K562 (cell line): ENCODE measurements at regions not wholly inside any gene's neighbourhood (a gene's known extent, or its start where the extent isn't known, plus 50 kb on each side); places are given as distances from the start of the nearest gene placed in this dataset.

Experiments used
- ATAC-seq: fragments of 200-7000 bp; cut with Tn5 transposase; 3 replicates; pipeline ENCODE4 v1.9.1; 2020; ENCODE audit warnings: moderate library complexity
- BruUV-seq: library from RNA; stranded (reverse); fragments of 400-500 nt; replicated peaks from 2 replicates; lab custom pipeline; 2021; lab: Mats Ljungman, UMichigan
- CTCF ChIA-PET: fragments of 300-600 bp; formaldehyde crosslinking; extraction: SDS; loops from one replicate; lab custom pipeline; 2021; ENCODE audit warnings: low intra/inter-chr PET ratio; lab: Yijun Ruan, JAX
- POLR2A ChIA-PET: fragments of 300-600, 350-650 bp; sonication (Branson Sonifier 250); formaldehyde crosslinking; extraction: SDS; loops from one replicate; lab custom pipeline; 2021; ENCODE audit warnings: antibody characterized with exemption, inconsistent platforms; lab: Yijun Ruan, JAX
- DNase-seq, 4 experiments: peaks; one replicate each; pipeline versions ENCODE4 v3.0.0 to v3.0.0-alpha.2; 2011 to 2018; ENCODE audit warnings: low spot score in 3 of 4, mixed read lengths in 3 of 4; ENCODE audit errors: extremely low read depth in 1 of 4
- FAIRE-seq: peaks from 2 replicates; lab custom pipeline; 2011; peaks lifted over from hg19 to GRCh38; lab: Jason Lieb, UNC
- H2AFZ ChIP-seq: 2 replicates; pipeline ENCODE4 v1.6.0; 2011; ENCODE audit warnings: low read depth, low read length, control low read depth, inconsistent platforms
- H3K27ac ChIP-seq: fragments of 200-600 bp; 3 replicates; pipeline ENCODE4 v1.8.0; 2011; ENCODE audit warnings: low read depth, mild to moderate bottlenecking, control low read depth, inconsistent platforms, low read length, moderate library complexity, mixed read lengths; ENCODE audit errors: extremely low read depth
- H3K27me3 ChIP-seq, 2 experiments: fragments of 300-600 bp in 1 of 2; 2 replicates in 1 of 2; 3 replicates in 1 of 2; pipeline versions ENCODE4 v1.6.0 to v1.8.0; 2011; ENCODE audit warnings: inconsistent platforms in 2 of 2, low read length in 2 of 2, mild to moderate bottlenecking in 1 of 2, mixed read lengths in 1 of 2, moderate library complexity in 1 of 2; ENCODE audit not compliant: control insufficient read depth in 2 of 2, insufficient read depth in 2 of 2
- H3K36me3 ChIP-seq: fragments of 300-600 bp; 3 replicates; pipeline ENCODE4 v1.8.0; 2011; ENCODE audit warnings: mild to moderate bottlenecking, low read length, inconsistent platforms; ENCODE audit not compliant: control insufficient read depth, insufficient read depth
- H3K4me1 ChIP-seq, 2 experiments: fragments of 200-600 bp in 1 of 2; replicated peaks in 1 of 2; 2 replicates in 1 of 2; 3 replicates in 1 of 2; pipeline versions ENCODE4 v1.5.1 to v1.8.0; 2011; ENCODE audit warnings: inconsistent platforms in 2 of 2, low read length in 2 of 2, mild to moderate bottlenecking in 1 of 2, mixed read lengths in 1 of 2, moderate library complexity in 1 of 2; ENCODE audit not compliant: control insufficient read depth in 2 of 2, insufficient read depth in 2 of 2
- H3K4me2 ChIP-seq: 2 replicates; pipeline ENCODE4 v1.6.1; 2011; ENCODE audit warnings: low read length, control low read depth, inconsistent platforms, mixed read lengths; ENCODE audit not compliant: insufficient read depth
- H3K4me3 ChIP-seq: fragments of 200-600 bp; sonication (generic), shearing (Covaris generic); 2 replicates; pipeline ENCODE4 v1.5.1; 2016; ENCODE audit warnings: control low read depth, inconsistent platforms
- H3K79me2 ChIP-seq: fragments of 200-600 bp; 3 replicates; pipeline ENCODE4 v1.8.0; 2011; ENCODE audit warnings: low read length, inconsistent platforms; ENCODE audit not compliant: control insufficient read depth, insufficient read depth
- H3K9ac ChIP-seq, 2 experiments: 2 replicates each; pipeline versions ENCODE4 v1.6.0 to v1.6.1; 2011; ENCODE audit warnings: low read depth in 2 of 2, low read length in 2 of 2, control low read depth in 1 of 2, inconsistent platforms in 1 of 2, mild to moderate bottlenecking in 1 of 2, mixed read lengths in 1 of 2; ENCODE audit not compliant: insufficient read depth in 1 of 2
- H3K9me1 ChIP-seq: one replicate; pipeline ENCODE4 v1.6.0; 2011; ENCODE audit warnings: inconsistent platforms, mild to moderate bottlenecking, low read length, moderate library complexity; ENCODE audit not compliant: control insufficient read depth, insufficient read depth
- H3K9me3 ChIP-seq: replicated peaks from 2 replicates; pipeline ENCODE4 v1.5.1; 2011; ENCODE audit warnings: low read depth, low read length, inconsistent platforms; ENCODE audit not compliant: control insufficient read depth, insufficient read depth
- H4K20me1 ChIP-seq: replicated peaks from 2 replicates; pipeline ENCODE4 v1.6.1; 2011; ENCODE audit warnings: low read length, inconsistent platforms, mixed read lengths; ENCODE audit not compliant: control insufficient read depth, insufficient read depth
- KDM1A ChIP-seq, 2 experiments: fragments of 450-650 bp; IDR thresholded peaks; 2 replicates each; pipeline ENCODE4 v1.6.1; 2016; ENCODE audit warnings: mild to moderate bottlenecking in 2 of 2
- KDM2B ChIP-seq: fragments of 250-450 bp; sonication (Bioruptor Pico); IDR thresholded peaks from 2 replicates; pipeline ENCODE4 v1.8.0; 2021; ENCODE audit warnings: mild to moderate bottlenecking, moderate library complexity
- SMAD4 ChIP-seq: fragments of 250-450 bp; sonication (Bioruptor Pico); conservative IDR thresholded peaks from 2 replicates; pipeline ENCODE4 v1.8.0; 2021; ENCODE audit warnings: inconsistent platforms, mild to moderate bottlenecking, moderate library complexity
- SMARCC2 ChIP-seq: fragments of 450-650 bp; IDR thresholded peaks from 2 replicates; pipeline ENCODE4 v1.6.1; 2017; ENCODE audit warnings: antibody characterized with exemption, moderate library complexity, mild to moderate bottlenecking, low read depth
- SREBF1 ChIP-seq: fragments of 150-350 bp; IDR thresholded peaks from 2 replicates; pipeline ENCODE4 v1.6.1; 2014; ENCODE audit warnings: antibody characterized with exemption, low read depth, low read length, borderline replicate concordance
- SRSF7 ChIP-seq: fragments of 200-400 bp; formaldehyde crosslinking; optimal IDR thresholded peaks from 2 replicates; pipeline ENCODE3; 2017; ENCODE audit warnings: mild to moderate bottlenecking, low read depth, low read length
- TEAD2 ChIP-seq: fragments of 450-650 bp; IDR thresholded peaks from 2 replicates; pipeline ENCODE4 v1.6.1; 2016; ENCODE audit warnings: missing genetic modification characterization, control low read depth, missing compliant biosample characterization
- ZC3H11A ChIP-seq: IDR thresholded peaks from 2 replicates; pipeline ENCODE4 v1.6.1; 2012; ENCODE audit warnings: low read depth, low read length, improper control_type of control experiment
- ZNF354B ChIP-seq: fragments of 250-450 bp; sonication (Bioruptor Pico); IDR thresholded peaks from 2 replicates; pipeline ENCODE4 v1.4.0; 2020
- ZNF76 ChIP-seq: fragments of 250-450 bp; sonication (Bioruptor Pico); IDR thresholded peaks from 2 replicates; pipeline ENCODE4 v1.4.0; 2020; ENCODE audit warnings: mild to moderate bottlenecking, moderate library complexity, borderline replicate concordance
- ZNF764 ChIP-seq: fragments of 250-450 bp; sonication (Bioruptor Pico); IDR thresholded peaks from 2 replicates; pipeline ENCODE4 v1.4.0; 2020; ENCODE audit warnings: low read depth, mild to moderate bottlenecking, moderate library complexity
- WGBS: fragments of 100-300 bp; shearing (Covaris generic); methylation state at CpG from one replicate; pipeline ENCODE4 v1.1.6; 2016; ENCODE audit warnings: low coverage, mixed read lengths; ENCODE audit not compliant: insufficient coverage; ENCODE audit errors: missing lambda C conversion rate; 5-methylcytosine and 5-hydroxymethylcytosine counted together
- in situ Hi-C: fragments of 300-500 bp; cut with MboI; formaldehyde crosslinking; loops from 4 replicates; pipeline ENCODE4 v1.15.0; 2018; ENCODE audit warnings: inconsistent platforms, mixed read lengths
- intact Hi-C: fragments of 100-400 bp; cut with micrococcal nuclease; formaldehyde crosslinking; loops from 2 replicates; pipeline ENCODE4 v1.14.2; 2022
- TF ChIP-seq, protein P1 (sequence below): fragments of 450-650 bp; IDR thresholded peaks from 2 replicates; pipeline ENCODE4 v1.6.1; 2014; ENCODE audit warnings: low read depth, mild to moderate bottlenecking, moderate library complexity, borderline replicate concordance

DNA sequence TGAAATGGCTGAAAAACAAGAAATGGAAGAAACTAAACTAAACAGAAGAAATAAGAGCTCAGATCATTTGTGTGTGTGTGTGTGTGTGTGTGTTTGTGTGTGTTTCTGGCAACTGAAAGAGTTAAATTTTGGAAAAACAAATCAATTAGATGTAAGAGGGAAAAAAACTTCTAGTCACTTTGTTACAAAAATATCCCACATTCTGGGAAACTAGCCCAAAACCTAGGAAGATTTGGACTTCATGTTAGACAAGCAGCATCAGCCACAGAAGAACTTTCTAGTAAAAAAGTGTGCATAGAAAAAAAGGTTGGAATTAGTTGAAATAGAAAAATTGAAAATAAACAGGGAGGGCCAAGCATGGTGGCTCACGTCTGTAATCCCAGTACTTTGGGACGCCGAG is 111.6 kb upstream of the PRKG2 start:
- TF ChIP-seq ZNF354B (no peak), KDM2B (CRISPR knock-in tag) (no peak), ZC3H11A (no peak), ZNF764 (CRISPR knock-in tag) (no peak), KDM1A (IDR thresholded peaks at IDR 0.05) (no peak), SMARCC2 (no peak), SREBF1 (no peak), SRSF7 (no peak), SMAD4 (CRISPR knock-in tag) (no peak), TEAD2 (tag) (no peak), ZNF76 (CRISPR knock-in tag) (no peak)
- TF ChIP-seq, protein P1, sequence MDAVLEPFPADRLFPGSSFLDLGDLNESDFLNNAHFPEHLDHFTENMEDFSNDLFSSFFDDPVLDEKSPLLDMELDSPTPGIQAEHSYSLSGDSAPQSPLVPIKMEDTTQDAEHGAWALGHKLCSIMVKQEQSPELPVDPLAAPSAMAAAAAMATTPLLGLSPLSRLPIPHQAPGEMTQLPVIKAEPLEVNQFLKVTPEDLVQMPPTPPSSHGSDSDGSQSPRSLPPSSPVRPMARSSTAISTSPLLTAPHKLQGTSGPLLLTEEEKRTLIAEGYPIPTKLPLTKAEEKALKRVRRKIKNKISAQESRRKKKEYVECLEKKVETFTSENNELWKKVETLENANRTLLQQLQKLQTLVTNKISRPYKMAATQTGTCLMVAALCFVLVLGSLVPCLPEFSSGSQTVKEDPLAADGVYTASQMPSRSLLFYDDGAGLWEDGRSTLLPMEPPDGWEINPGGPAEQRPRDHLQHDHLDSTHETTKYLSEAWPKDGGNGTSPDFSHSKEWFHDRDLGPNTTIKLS, result no peak
- TF ChIP-seq, all 486 proteins: peak for 0
- CTCF ChIA-PET, result no interaction called here
- no peaks in the 10 kb centered on the region for H3K4me1 ChIP-seq
- no peaks in the 10 kb centered on the region for H3K79me2 ChIP-seq
- no peaks in the 10 kb centered on the region for H3K27me3 ChIP-seq
- H3K9me3 ChIP-seq, result no peaks in the 10 kb centered on the region
- H2AFZ ChIP-seq, result no peak overlapping the region
- in situ Hi-C loops, result loop anchor here (25.0 kb wide), 1 partner anchor 239 kb away; no protein-coding TSS in a partner anchor
- no peak overlapping the region for H3K27ac ChIP-seq
- BruUV-seq, result no TSS peak
- intact Hi-C loops, result no loop called here
- no peak overlapping the region for H3K4me3 ChIP-seq
- DNase-seq (no peak), FAIRE-seq (no peak), ATAC-seq (no peak)
- H3K36me3 ChIP-seq, result no peaks in the 10 kb centered on the region
- no peaks in the 10 kb centered on the region for H4K20me1 ChIP-seq
- H3K9ac ChIP-seq, result no peak overlapping the region
- H3K4me2 ChIP-seq, result no peak overlapping the region
- no peaks in the 10 kb centered on the region for H3K9me1 ChIP-seq
- POLR2A ChIA-PET, result no interaction called here
- 0% methylated on average over 3 of the region's 3 CpGs for WGBS
